Hypothalamus (tissue), 51 donors: ENCODE measurements at regions not wholly inside any gene's neighbourhood (a gene's known extent, or its start where the extent isn't known, plus 50 kb on each side); places are given as distances from the start of the nearest gene placed in this dataset.

Experiments used
- DNase-seq, 51 donors: peaks; one replicate each; lab custom pipeline; 2025; lab: John Stamatoyannopoulos, UW

GRCh38 chr1:47694011-47694890, 256.4 kb downstream of the FOXD2 start:
- no peak for DNase-seq

GRCh38 chr1:47696404-47696736, 258.5 kb downstream of the FOXD2 start:
- no peak for DNase-seq

- DNase-seq: peak in 4 of 51 donors; percentile 11 to 38 (median 34)
Observed at GRCh38 chr1:47696737-47697441, 259.0 kb downstream of the FOXD2 start.

GRCh38 chr1:47697616-47698335, 259.9 kb downstream of the FOXD2 start:
- DNase-seq: no peak

GRCh38 chr1:47699492-47700235, 261.8 kb downstream of the FOXD2 start:
- no peak for DNase-seq

- DNase-seq: no peak
Observed at GRCh38 chr1:47701283-47701682, 263.4 kb downstream of the FOXD2 start.

GRCh38 chr1:47701741-47702515, 264.1 kb downstream of the FOXD2 start:
- DNase-seq: no peak

- no peak for DNase-seq
Observed at GRCh38 chr1:47703156-47703825, 265.4 kb downstream of the FOXD2 start.

- no peak for DNase-seq
Observed at GRCh38 chr1:47703981-47704596, 266.2 kb downstream of the FOXD2 start.

- DNase-seq: peak in 6 of 51 donors; percentile 3 to 28 (median 10)
Observed at GRCh38 chr1:47705517-47706130, 267.8 kb downstream of the FOXD2 start.

GRCh38 chr1:47707503-47707902, 269.7 kb downstream of the FOXD2 start:
- no peak for DNase-seq

- DNase-seq: no peak
Observed at GRCh38 chr1:47708019-47708535, 270.2 kb downstream of the FOXD2 start.

GRCh38 chr1:47708658-47709018, 270.8 kb downstream of the FOXD2 start:
- peak in 1 of 51 donors; percentile 13 for DNase-seq

- peak in 14 of 51 donors; percentile 9 to 59 (median 42) for DNase-seq
Observed at GRCh38 chr1:47709019-47709871, 271.4 kb downstream of the FOXD2 start.

GRCh38 chr1:47709872-47710231, 272.0 kb downstream of the FOXD2 start:
- DNase-seq: peak in 7 of 51 donors; percentile 11 to 57 (median 45)

- DNase-seq: peak in 46 of 51 donors; percentile 12 to 83 (median 50)
Observed at GRCh38 chr1:47710329-47711071, 272.7 kb downstream of the FOXD2 start.
